GM06990 (cell line): ENCODE measurements at regions not wholly inside any gene's neighbourhood (a gene's known extent, or its start where the extent isn't known, plus 50 kb on each side); places are given as distances from the start of the nearest gene placed in this dataset.
A peak's percentile ranks its signal among the peaks of the same experiment; 100 is the strongest.
"Not testable (repeated sequence)": the region's sequence is repeated elsewhere in the genome, so short reads cannot be mapped to it uniquely, and the experiment has no call there.

ENCODE experiments used
- DNase-seq: peaks from one replicate; pipeline ENCODE4 v3.0.0-alpha.2; 2011; ENCODE audit not compliant: insufficient read length; ENCODE audit errors: extremely low read depth
- H3K27me3 ChIP-seq: replicated peaks from 2 replicates; pipeline ENCODE4 v1.6.0; 2011; ENCODE audit warnings: low read length; ENCODE audit not compliant: control insufficient read depth, insufficient read depth
- H3K36me3 ChIP-seq: 2 replicates; pipeline ENCODE4 v1.5.1; 2011; ENCODE audit warnings: low read length; ENCODE audit not compliant: control insufficient read depth, insufficient read depth
- H3K4me3 ChIP-seq: replicated peaks from 2 replicates; pipeline ENCODE4 v1.5.1; 2011; ENCODE audit warnings: low read depth, mild to moderate bottlenecking, control low read depth, low read length
- CTCF ChIP-seq: IDR thresholded peaks from 2 replicates; pipeline ENCODE4 v1.5.1; 2011; ENCODE audit warnings: low read length, control low read depth, mild to moderate bottlenecking, inconsistent platforms; ENCODE audit not compliant: insufficient read depth, poor library complexity, severe bottlenecking

- H3K4me3 ChIP-seq = no peak overlapping the region
- no peaks in the 10 kb centered on the region for H3K36me3 ChIP-seq
- H3K27me3 ChIP-seq = no peaks in the 10 kb centered on the region
- TF ChIP-seq CTCF = no peak
- DNase-seq = no peak
Observed at GRCh38 chr11:50247309-50247874, 214.7 kb downstream of the OR4C45 start.

DNA sequence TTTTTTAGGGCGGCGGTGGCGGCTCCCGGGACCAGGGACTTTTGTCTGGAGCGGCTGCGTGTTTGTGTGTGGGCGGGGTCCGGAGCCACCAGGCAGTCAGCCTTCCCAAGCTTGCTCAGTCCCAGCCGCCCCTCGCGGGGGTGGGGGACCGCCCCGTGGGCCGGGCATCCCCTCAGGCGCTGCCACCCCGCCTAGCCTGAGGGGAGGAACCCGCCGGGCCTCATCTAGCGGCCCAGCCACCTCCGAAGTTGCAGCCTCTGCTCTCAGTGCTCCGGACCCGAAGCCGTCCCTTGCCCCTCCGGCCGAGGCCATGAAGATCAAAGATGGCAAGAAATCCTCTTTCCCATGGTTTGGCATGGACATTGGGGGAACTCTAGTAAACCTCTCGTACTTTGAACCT lies 235.2 kb downstream of the OR4C45 start:
- Histone ChIP-seq H3K4me3 (no peak overlapping the region), H3K36me3 (no peaks in the 10 kb centered on the region), H3K27me3 (no peaks in the 10 kb centered on the region)
- TF ChIP-seq CTCF = no peak
- DNase-seq = no peak

GRCh38 chr11:50275133-50275532 lies 242.5 kb downstream of the OR4C45 start:
- Histone ChIP-seq H3K36me3 (no peaks in the 10 kb centered on the region), H3K27me3 (no peaks in the 10 kb centered on the region), H3K4me3 (no peak overlapping the region)
- no peak for TF ChIP-seq CTCF
- no peak for DNase-seq

- H3K27me3 ChIP-seq = no peaks in the 10 kb centered on the region
- no peak overlapping the region for H3K4me3 ChIP-seq
- no peaks in the 10 kb centered on the region for H3K36me3 ChIP-seq
- no peak for TF ChIP-seq CTCF
- no peak for DNase-seq
Observed at GRCh38 chr11:50278756-50279155, 246.1 kb downstream of the OR4C45 start.

DNA sequence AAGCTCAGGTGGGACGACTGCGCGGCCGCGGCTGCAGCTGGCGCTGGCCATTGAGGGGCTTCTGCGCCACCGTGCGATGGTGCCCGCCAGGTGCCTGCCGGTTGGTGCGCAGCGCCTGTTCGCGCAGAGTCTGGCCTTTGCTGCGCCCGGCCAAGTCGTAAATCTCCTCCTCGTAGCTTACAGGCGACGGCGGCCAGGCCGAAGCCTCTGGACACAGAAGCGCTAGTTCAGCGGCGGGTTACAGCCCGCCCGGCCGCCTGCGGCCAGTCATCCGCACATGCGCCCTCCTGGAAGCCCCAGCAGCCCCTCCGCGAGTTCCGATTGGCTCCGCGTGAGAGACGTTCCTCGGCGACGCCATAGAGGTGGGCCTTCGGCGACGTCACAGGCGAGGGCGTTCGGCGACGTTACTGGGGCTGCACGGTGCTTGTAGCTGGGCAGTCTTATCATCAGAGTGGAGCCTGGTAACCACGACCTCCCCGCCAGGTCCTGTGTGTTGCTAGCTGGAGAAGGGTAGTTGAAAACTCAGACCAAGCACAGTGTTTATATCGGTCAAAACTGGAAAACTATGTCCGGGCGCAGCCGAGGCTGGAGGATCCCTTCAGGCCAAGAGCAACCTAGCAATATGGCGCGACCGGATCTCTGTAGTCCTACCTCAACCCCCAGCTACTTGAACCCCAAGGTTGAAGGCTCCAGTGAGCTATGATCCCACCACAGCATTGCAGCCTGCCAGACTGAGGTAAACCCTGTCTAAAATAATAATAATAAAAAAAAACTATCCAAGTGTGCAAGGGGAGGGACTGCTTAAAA lies 265.7 kb downstream of the OR4C45 start:
- peak; percentile 9 for DNase-seq
- H3K4me3 ChIP-seq = peak overlapping the region; percentile 42
- H3K27me3 ChIP-seq = no peaks in the 10 kb centered on the region
- TF ChIP-seq CTCF = no peak
- no peaks in the 10 kb centered on the region for H3K36me3 ChIP-seq

DNA sequence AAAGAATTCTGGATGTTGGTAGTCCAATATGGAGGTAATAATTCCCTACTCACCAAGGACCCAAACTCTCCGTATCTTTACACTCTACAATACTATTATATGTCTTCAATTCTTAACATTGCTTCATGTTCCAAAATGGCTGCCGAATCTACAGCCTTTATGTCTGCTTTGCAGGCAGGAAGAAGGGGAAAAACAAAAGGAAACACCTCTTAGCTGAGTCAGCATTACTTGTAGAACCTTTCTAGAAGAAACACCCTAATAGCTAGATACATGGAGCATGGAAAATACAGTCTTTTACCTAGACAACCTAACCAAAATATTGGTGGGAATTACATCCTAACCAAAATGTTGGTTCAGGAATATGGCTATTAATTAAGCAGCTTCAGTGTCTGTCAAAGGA lies 298.0 kb downstream of the OR4C45 start:
- DNase-seq, H3K36me3 ChIP-seq, H3K4me3 ChIP-seq, H3K27me3 ChIP-seq: not testable (repeated sequence)
